HG03097 (cell line): ENCODE measurements at regions not wholly inside any gene's neighbourhood (a gene's known extent, or its start where the extent isn't known, plus 50 kb on each side); places are given as distances from the start of the nearest gene placed in this dataset.

ENCODE experiments used
- ATAC-seq: cut with Tn5 transposase; IDR thresholded peaks from one replicate; pipeline ENCODE4 v1.9.1; 2021; ENCODE audit not compliant: unreplicated experiment, low FRiP score

- no peak for ATAC-seq
Measured at GRCh38 chr3:127033171-127033570, 50.3 kb downstream of the PLXNA1 start.

DNA sequence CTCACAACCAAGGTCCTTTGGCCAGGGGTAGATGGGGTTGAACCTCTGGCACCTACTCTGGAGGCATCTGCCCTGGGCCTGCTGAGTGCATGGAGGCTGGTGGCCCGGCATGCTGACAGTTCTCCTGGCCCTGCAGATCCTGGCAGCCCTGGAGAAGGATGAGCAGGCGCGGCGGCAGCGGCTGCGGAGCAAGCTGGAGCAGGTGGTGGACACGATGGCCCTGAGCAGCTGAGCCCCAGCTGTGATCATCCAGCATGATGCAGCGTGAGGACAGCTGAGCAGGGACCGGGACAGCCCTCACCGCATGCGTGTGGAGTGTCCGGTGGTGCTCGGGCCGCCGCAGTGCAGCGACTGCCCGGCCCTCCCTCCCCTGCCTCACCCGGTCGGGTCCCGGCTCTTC is 50.9 kb downstream of the PLXNA1 start:
- no peak for ATAC-seq

DNA sequence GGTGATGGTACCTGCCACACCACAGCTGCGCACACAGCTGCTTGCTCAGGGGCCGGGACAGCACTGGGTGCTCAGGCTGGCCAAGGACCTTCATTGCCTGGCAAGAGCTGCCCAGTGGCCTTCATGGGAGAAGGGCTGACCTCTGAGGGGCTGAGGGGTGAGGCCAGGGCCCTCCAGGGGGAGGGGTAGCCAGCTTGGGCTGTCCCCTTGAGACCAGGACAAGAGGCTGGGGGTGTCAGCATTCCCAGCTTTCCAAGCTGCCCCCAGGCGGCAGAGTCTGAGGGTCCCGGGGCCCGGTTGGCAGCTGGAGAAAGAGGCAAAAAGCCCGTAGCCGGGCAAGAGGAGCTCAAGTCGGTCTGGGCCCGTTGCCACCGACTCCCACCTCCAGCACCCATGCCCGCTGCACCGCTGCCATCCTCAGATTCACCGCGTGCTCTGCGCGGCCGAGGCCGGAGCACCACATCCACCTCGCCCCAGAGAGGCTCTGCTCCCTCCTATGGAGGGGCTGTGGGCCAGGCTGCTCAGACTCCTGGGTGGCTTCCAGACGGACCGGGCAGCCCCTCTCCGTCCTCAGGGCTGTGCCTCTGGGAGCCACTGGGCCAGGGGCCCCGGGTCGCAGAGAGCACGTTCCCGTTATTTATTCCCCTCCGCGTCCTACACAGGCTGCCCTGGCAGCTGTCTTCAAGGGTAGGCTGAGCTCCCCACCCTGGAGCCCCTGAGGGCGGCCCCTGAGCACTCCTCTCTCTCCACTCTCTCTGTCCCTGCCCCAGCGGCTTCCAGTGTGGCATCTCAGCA is 51.5 kb downstream of the PLXNA1 start:
- ATAC-seq = no peak

GRCh38 chr3:127034990-127035652 is 52.2 kb downstream of the PLXNA1 start:
- ATAC-seq = no peak

GRCh38 chr3:127035677-127036076 is 52.8 kb downstream of the PLXNA1 start:
- no peak for ATAC-seq

- no peak for ATAC-seq
Measured at GRCh38 chr3:127036209-127037020, 53.5 kb downstream of the PLXNA1 start.

GRCh38 chr3:127037021-127037400 is 54.1 kb downstream of the PLXNA1 start:
- ATAC-seq = no peak

GRCh38 chr3:127037418-127037841 is 54.5 kb downstream of the PLXNA1 start:
- no peak for ATAC-seq

- no peak for ATAC-seq
Measured at GRCh38 chr3:127037971-127038446, 55.1 kb downstream of the PLXNA1 start.

DNA sequence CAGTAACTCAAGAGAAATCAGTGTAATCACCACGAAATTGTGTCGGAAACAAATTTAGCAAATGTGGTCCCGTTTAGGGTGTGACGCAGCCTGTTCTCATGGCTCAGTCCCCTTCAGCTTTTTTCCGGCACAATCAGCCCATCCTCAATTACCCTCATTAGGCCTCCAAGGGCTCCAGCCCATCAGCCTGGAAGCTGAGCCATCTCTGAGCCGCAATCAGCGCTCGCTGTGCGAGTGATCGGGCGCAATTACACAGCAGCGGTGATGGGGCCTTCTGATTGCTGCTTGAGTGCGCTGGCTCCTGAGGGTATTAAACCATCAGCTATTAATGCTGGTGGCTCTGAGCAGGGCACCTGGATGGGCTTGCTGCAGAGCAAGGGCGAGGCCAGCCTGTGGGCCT is 55.6 kb downstream of the PLXNA1 start:
- no peak for ATAC-seq

DNA sequence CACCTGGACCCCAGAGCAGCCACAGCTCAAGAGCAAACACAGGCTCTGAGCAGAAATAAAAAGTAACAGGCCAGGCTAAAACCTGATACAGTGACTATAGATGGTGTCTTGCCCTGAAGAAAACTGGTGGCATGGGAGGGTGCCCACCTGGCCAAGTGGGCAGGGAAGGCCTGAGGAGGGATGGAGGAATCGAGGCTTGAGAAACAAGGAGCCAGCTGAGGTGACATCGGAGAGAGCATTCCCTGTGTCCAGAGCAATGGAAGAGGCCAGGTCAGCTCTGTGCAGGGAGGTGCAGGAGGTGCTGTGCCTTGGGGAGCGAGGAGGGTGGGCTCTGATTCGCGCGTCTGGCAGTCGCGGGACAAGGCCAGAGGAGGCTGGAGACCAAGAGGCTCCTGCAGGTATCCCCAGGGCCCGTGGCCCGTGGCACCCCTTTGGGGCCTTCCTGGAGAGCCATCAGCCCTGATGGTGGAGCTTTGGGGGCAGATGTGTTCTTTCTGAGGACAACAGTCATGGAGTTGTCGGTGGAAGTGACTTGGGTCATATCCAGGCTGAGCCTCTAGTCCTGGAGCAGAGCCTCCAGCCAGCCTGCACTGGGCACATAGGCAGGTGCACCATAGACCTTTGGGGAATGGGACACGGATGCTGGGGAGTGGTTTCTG is 56.1 kb downstream of the PLXNA1 start:
- ATAC-seq = no peak

DNA sequence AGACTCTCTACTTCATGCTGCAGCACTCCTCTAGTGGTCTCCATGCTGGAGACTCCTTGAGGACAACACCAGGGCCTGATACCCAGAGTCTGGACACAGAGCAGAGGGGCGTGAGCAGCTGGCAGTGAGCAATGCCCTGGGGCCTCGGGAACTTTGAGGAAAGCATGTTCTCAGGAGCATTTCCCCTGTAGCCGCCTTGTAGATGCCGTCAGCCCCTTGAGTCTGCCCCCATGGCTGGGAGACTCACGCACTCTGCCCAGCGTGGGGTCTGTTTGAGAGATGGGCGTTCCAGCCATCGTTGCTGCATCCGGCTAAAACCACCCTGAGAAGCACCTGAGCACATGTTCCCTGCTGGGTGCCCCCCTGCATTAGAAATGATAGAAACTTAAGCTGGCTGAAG is 56.8 kb downstream of the PLXNA1 start:
- no peak for ATAC-seq

- no peak for ATAC-seq
Measured at GRCh38 chr3:127040216-127040615, 57.3 kb downstream of the PLXNA1 start.

DNA sequence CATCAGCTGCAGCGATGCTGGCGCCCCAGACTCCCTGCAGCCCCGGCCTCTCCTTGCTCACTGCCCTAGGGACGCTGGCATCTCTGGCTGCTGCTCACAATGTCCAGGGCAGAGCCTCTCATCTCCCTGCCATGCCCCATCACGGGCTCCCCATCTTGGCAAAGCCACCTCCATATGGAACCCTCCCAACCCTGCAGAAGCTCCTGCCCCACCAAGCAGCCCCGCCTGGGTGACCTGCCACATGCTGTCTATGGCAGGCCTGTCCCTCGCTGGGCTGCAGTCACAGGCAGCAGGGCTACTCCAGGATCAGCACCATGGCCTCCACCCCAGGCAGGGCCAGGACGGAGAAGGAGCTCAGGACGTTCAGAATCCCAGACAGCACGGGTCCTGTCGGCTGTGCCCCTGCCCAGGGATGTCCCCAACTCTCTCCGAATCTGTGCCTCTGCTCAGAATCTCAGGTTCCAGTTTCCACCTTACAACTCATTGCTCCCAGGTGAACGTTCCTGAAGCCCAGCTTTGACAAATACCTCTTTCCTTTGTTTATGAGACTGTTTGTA is 58.4 kb downstream of the PLXNA1 start:
- no peak for ATAC-seq

GRCh38 chr3:127041933-127042332 is 59.0 kb downstream of the PLXNA1 start:
- ATAC-seq = no peak

- no peak for ATAC-seq
Measured at GRCh38 chr3:127042634-127043033, 59.7 kb downstream of the PLXNA1 start.

GRCh38 chr3:127043041-127043641 is 60.2 kb downstream of the PLXNA1 start:
- ATAC-seq = no peak

DNA sequence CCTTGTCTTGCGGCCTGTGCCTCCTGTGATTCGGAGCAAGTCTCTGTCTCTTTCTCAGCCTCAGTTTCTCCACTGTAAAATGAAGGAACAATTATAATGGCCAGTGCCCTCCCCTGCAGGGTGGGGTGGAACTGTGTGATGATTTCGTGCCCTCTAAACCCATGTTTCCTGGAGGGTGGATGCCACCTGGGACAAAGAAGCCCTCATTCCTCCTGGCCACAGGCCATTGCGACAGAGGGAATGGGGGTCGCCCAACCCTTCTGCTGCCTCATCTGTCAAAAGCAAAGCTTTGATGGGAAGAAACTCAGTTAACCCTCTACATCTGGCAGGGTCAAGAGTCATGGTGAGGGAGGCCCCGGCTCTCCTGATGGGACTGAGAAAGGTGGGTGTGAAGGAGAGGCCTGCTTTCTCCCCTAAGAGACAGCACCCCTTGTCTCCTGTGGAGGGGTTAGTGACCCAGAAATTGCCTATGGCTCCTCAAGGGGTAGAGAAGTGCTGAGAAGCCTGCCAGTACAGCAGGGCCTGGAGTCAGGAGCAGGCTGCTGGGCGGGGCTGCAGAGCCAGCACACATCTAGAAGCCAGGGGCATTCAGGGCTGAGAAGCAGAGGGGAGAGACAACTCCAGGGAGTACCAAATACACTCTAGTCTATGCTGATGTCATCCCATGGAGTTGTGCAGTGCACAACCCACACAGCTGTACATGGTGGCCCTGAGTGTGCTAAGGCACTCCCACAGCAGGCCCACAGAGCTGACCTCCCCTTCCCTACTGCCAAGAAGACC is 61.0 kb downstream of the PLXNA1 start:
- ATAC-seq = no peak

GRCh38 chr3:127044996-127045395 is 62.1 kb downstream of the PLXNA1 start:
- no peak for ATAC-seq
